Epithelial cell of proximal tubule (primary cell): ENCODE measurements at regions not wholly inside any gene's neighbourhood (a gene's known extent, or its start where the extent isn't known, plus 50 kb on each side); places are given as distances from the start of the nearest gene placed in this dataset.

Experiments used
- DNase-seq: peaks from one replicate; pipeline ENCODE4 v3.0.0-alpha.2; 2011; ENCODE audit warnings: low read depth
- H3K4me3 ChIP-seq: 2 replicates; pipeline ENCODE4 v1.5.1; 2011; ENCODE audit warnings: low read depth, mild to moderate bottlenecking, low read length
- CTCF ChIP-seq: conservative IDR thresholded peaks from 2 replicates; pipeline ENCODE4 v1.5.1; 2012; ENCODE audit warnings: low read depth, mild to moderate bottlenecking, low read length

GRCh38 chr4:10288830-10289537 is 168.2 kb downstream of the ZNF518B start:
- no peak overlapping the region for H3K4me3 ChIP-seq
- DNase-seq: no peak
- TF ChIP-seq CTCF: no peak

DNA sequence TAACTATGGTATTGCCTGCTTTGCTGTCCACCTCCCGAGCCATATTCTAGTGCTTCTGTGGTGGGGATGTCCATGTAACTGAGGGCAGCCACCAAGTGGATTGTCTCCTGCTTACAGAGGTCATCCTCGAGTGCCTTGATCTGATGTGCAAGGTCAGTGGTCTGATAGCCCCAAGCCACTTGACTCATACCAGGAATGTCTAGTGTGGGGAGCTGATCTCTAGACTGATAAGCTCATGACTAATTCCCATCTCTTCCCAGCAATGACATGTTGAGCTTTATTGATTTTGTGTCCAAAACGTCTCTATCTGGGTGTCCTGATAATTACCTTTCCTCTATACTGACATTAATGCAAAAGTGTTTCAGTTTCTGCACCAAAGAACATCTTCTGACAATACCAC is 168.4 kb upstream of the WDR1 start:
- DNase-seq: no peak
- TF ChIP-seq CTCF: no peak
- no peak overlapping the region for H3K4me3 ChIP-seq

GRCh38 chr4:10283761-10284160 is 167.2 kb upstream of the WDR1 start:
- no peak for DNase-seq
- no peak for TF ChIP-seq CTCF
- H3K4me3 ChIP-seq: no peak overlapping the region

GRCh38 chr4:10281996-10282395 is 165.4 kb upstream of the WDR1 start:
- no peak overlapping the region for H3K4me3 ChIP-seq
- TF ChIP-seq CTCF: no peak
- no peak for DNase-seq

- H3K4me3 ChIP-seq: no peak overlapping the region
- TF ChIP-seq CTCF: no peak
- DNase-seq: no peak
Measured at GRCh38 chr4:10279261-10279660, 162.7 kb upstream of the WDR1 start.

DNA sequence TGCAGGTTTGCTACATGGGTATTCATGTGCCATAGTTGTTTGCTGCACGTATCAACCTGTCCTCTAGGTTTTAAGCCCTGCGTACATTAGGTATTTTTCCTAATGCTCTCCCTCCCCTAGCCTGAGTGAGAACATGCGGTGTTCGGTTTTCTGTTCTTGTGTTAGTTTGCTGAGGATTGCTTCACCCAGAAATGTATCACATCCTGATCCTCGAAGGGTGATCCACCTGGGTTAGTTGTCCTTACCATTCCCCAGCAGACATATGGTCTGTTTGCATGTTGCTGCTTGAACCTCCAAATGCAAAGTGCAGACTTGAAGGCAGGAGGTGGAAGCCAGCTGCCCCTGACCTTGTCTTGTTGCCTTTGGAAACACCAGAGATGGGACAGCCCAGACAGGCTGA is 161.5 kb upstream of the WDR1 start:
- H3K4me3 ChIP-seq: no peak overlapping the region
- no peak for TF ChIP-seq CTCF
- no peak for DNase-seq

- TF ChIP-seq CTCF: no peak
- DNase-seq: no peak
- no peak overlapping the region for H3K4me3 ChIP-seq
Measured at GRCh38 chr4:10276152-10276551, 159.6 kb upstream of the WDR1 start.
